IMR-90 (cell line): ENCODE measurements at regions not wholly inside any gene's neighbourhood (a gene's known extent, or its start where the extent isn't known, plus 50 kb on each side); places are given as distances from the start of the nearest gene placed in this dataset.

ENCODE experiments used
- ATAC-seq: fragments of 200-7000 bp; cut with Tn5 transposase; 2 replicates; pipeline ENCODE4 v1.9.1; 2020; ENCODE audit warnings: low read depth, mild to moderate bottlenecking, moderate library complexity
- BruUV-seq: library from RNA; stranded (reverse); fragments of 400-500 nt; replicated peaks from 2 replicates; lab custom pipeline; 2021; lab: Mats Ljungman, UMichigan
- CTCF ChIA-PET: fragments of 300-600 bp; formaldehyde crosslinking; extraction: SDS; loops from one replicate; lab custom pipeline; 2021; ENCODE audit warnings: antibody characterized with exemption; lab: Yijun Ruan, JAX
- POLR2A ChIA-PET: fragments of 300-600 bp; sonication (Branson Sonifier 250); formaldehyde crosslinking; loops from one replicate; lab custom pipeline; 2022; ENCODE audit warnings: antibody characterized with exemption; ENCODE audit not compliant: unreplicated experiment; lab: Charles Lee
- DNase-seq: peaks from one replicate; pipeline ENCODE4 v3.0.0; 2013
- H2AFZ ChIP-seq: replicated peaks from 2 replicates; pipeline ENCODE3; 2013; ENCODE audit warnings: low read length, mild to moderate bottlenecking; ENCODE audit not compliant: poor library complexity
- H2AK5ac ChIP-seq: 2 replicates; pipeline ENCODE4 v1.6.1; 2013; ENCODE audit warnings: low read depth, low read length, inconsistent platforms
- H2AK9ac ChIP-seq: replicated peaks from 2 replicates; pipeline ENCODE3; 2013; ENCODE audit warnings: mild to moderate bottlenecking, low read depth, low read length, moderate library complexity; ENCODE audit not compliant: poor library complexity
- H2BK120ac ChIP-seq: 2 replicates; pipeline ENCODE4 v1.6.1; 2013; ENCODE audit warnings: low read depth, low read length, inconsistent platforms
- H2BK15ac ChIP-seq: 3 replicates; pipeline ENCODE4 v1.6.1; 2013; ENCODE audit warnings: low read depth, low read length, inconsistent platforms
- H2BK20ac ChIP-seq: 2 replicates; pipeline ENCODE4 v1.6.1; 2013; ENCODE audit warnings: low read depth, mild to moderate bottlenecking, inconsistent platforms, low read length, moderate library complexity
- H2BK5ac ChIP-seq: 2 replicates; pipeline ENCODE4 v1.6.1; 2013; ENCODE audit warnings: mild to moderate bottlenecking, low read depth, low read length, inconsistent platforms; ENCODE audit not compliant: poor library complexity, severe bottlenecking
- H3K14ac ChIP-seq: replicated peaks from 2 replicates; pipeline ENCODE4 v1.6.1; 2013; ENCODE audit warnings: low read depth, low read length, inconsistent platforms
- H3K18ac ChIP-seq: 2 replicates; pipeline ENCODE4 v1.6.1; 2013; ENCODE audit warnings: low read depth, low read length, control low read depth
- H3K23ac ChIP-seq: 2 replicates; pipeline ENCODE4 v1.6.1; 2013; ENCODE audit warnings: low read depth, low read length, inconsistent platforms
- H3K27ac ChIP-seq: 2 replicates; pipeline ENCODE4 v1.5.1; 2013; ENCODE audit warnings: mild to moderate bottlenecking, control low read depth, low read length; ENCODE audit not compliant: insufficient read depth
- H3K27me3 ChIP-seq: 2 replicates; pipeline ENCODE4 v1.6.1; 2013; ENCODE audit warnings: low read length; ENCODE audit not compliant: control insufficient read depth, insufficient read depth
- H3K36me3 ChIP-seq: 2 replicates; pipeline ENCODE4 v1.6.1; 2013; ENCODE audit warnings: low read length, mixed read lengths; ENCODE audit not compliant: control insufficient read depth, insufficient read depth
- H3K4ac ChIP-seq: 2 replicates; pipeline ENCODE4 v1.6.1; 2013; ENCODE audit warnings: low read depth, low read length, inconsistent platforms
- H3K4me1 ChIP-seq: 2 replicates; pipeline ENCODE4 v1.6.1; 2013; ENCODE audit warnings: low read length, mixed read lengths; ENCODE audit not compliant: control insufficient read depth, insufficient read depth
- H3K4me2 ChIP-seq: 2 replicates; pipeline ENCODE4 v1.6.1; 2013; ENCODE audit warnings: low read depth, mild to moderate bottlenecking, control low read depth, low read length, moderate library complexity
- H3K4me3 ChIP-seq: 2 replicates; pipeline ENCODE4 v1.5.1; 2013; ENCODE audit warnings: low read depth, mild to moderate bottlenecking, control low read depth, low read length, moderate library complexity; ENCODE audit not compliant: insufficient read depth
- H3K56ac ChIP-seq: 2 replicates; pipeline ENCODE4 v1.6.1; 2013; ENCODE audit warnings: low read length, inconsistent platforms; ENCODE audit not compliant: insufficient read depth; ENCODE audit errors: extremely low read depth
- H3K79me1 ChIP-seq, 2 experiments: 2 replicates each; pipeline ENCODE4 v1.6.1; 2013; ENCODE audit warnings: low read length in 2 of 2, inconsistent platforms in 1 of 2, low read depth in 1 of 2
- H3K9ac ChIP-seq: 2 replicates; pipeline ENCODE4 v1.6.1; 2013; ENCODE audit warnings: low read depth, low read length, control low read depth
- H3K9me1 ChIP-seq: 2 replicates; pipeline ENCODE4 v1.6.1; 2013; ENCODE audit warnings: low read length, inconsistent platforms; ENCODE audit not compliant: insufficient read depth
- H3K9me3 ChIP-seq: 2 replicates; pipeline ENCODE4 v1.6.1; 2013; ENCODE audit warnings: low read length; ENCODE audit not compliant: control insufficient read depth, insufficient read depth
- H4K20me1 ChIP-seq: 2 replicates; pipeline ENCODE4 v1.6.1; 2013; ENCODE audit warnings: low read length, inconsistent platforms; ENCODE audit not compliant: insufficient read depth
- H4K5ac ChIP-seq: 2 replicates; pipeline ENCODE4 v1.6.1; 2013; ENCODE audit warnings: mild to moderate bottlenecking, low read depth, low read length, control low read depth
- H4K8ac ChIP-seq, 2 experiments: 2 replicates each; pipeline ENCODE4 v1.6.1; 2013; ENCODE audit warnings: low read depth in 2 of 2, low read length in 2 of 2, control low read depth in 1 of 2, inconsistent platforms in 1 of 2
- H4K91ac ChIP-seq: 2 replicates; pipeline ENCODE4 v1.6.1; 2013; ENCODE audit warnings: low read depth, low read length, inconsistent platforms; ENCODE audit not compliant: insufficient read depth
- BHLHE40 ChIP-seq: fragments of 150-350 bp; IDR thresholded peaks from 2 replicates; pipeline ENCODE4 v1.6.1; 2016; ENCODE audit warnings: mild to moderate bottlenecking, low read depth, low read length
- CEBPB ChIP-seq: IDR thresholded peaks from 2 replicates; pipeline ENCODE4 v1.6.1; 2012; ENCODE audit warnings: low read depth, low read length, improper control_type of control experiment
- CHD1 ChIP-seq: IDR thresholded peaks from 2 replicates; pipeline ENCODE4 v1.6.1; 2012; ENCODE audit warnings: low read depth, low read length, improper control_type of control experiment
- FOS ChIP-seq: fragments of 150-350 bp; IDR thresholded peaks from 2 replicates; pipeline ENCODE4 v1.6.1; 2016; ENCODE audit warnings: low read depth, low read length
- MAFK ChIP-seq: IDR thresholded peaks from 2 replicates; pipeline ENCODE4 v1.6.1; 2012; ENCODE audit warnings: low read depth, low read length, improper control_type of control experiment
- MXI1 ChIP-seq: IDR thresholded peaks from 2 replicates; pipeline ENCODE4 v1.6.1; 2012; ENCODE audit warnings: low read depth, mild to moderate bottlenecking, low read length, moderate library complexity, borderline replicate concordance
- NFE2L2 ChIP-seq: fragments of 150-350 bp; IDR thresholded peaks from 2 replicates; pipeline ENCODE4 v1.6.1; 2016; ENCODE audit warnings: low read depth, mild to moderate bottlenecking, low read length
- POLR2A ChIP-seq: IDR thresholded peaks from 2 replicates; pipeline ENCODE4 v1.6.1; 2012; ENCODE audit warnings: mild to moderate bottlenecking, low read depth, low read length
- RCOR1 ChIP-seq: IDR thresholded peaks from 2 replicates; pipeline ENCODE4 v1.6.1; 2012; ENCODE audit warnings: mild to moderate bottlenecking, low read length, improper control_type of control experiment; ENCODE audit not compliant: insufficient replicate concordance
- RFX5 ChIP-seq: IDR thresholded peaks from 2 replicates; pipeline ENCODE4 v1.8.0; 2012; ENCODE audit warnings: low read depth, mild to moderate bottlenecking, low read length, moderate library complexity
- SMC3 ChIP-seq: fragments of 150-350 bp; IDR thresholded peaks from 2 replicates; pipeline ENCODE4 v1.6.1; 2016; ENCODE audit warnings: low read depth, mild to moderate bottlenecking, antibody characterized with exemption, low read length, moderate library complexity
- USF2 ChIP-seq: fragments of 150-350 bp; IDR thresholded peaks from 2 replicates; pipeline ENCODE4 v1.6.1; 2017; ENCODE audit warnings: mild to moderate bottlenecking, antibody characterized with exemption, low read length, low read depth
- WGBS, 2 experiments: methylation state at CpG; one replicate each; pipeline versions ENCODE4 v1.1.5 to v1.1.7; 2013; ENCODE audit warnings: missing lambda C conversion rate in 2 of 2; ENCODE audit not compliant: insufficient read length in 1 of 2; ENCODE audit errors: extremely low coverage in 2 of 2; 5-methylcytosine and 5-hydroxymethylcytosine counted together
- dilution Hi-C: fragments of 300-500 bp; cut with HindIII; formaldehyde crosslinking; loops from one replicate; pipeline ENCODE4 v1.14.3; 2018; ENCODE audit warnings: low sequenced_read_pairs; ENCODE audit not compliant: unreplicated experiment
- in situ Hi-C: fragments of 300-500 bp; cut with MboI; formaldehyde crosslinking; loops from 3 replicates; pipeline ENCODE4 v1.14.3; 2019; ENCODE audit warnings: low sequenced_read_pairs, inconsistent platforms, mixed read lengths
- intact Hi-C: fragments of 100-400 bp; cut with micrococcal nuclease; formaldehyde crosslinking; loops from 2 replicates; pipeline ENCODE4 v1.10.0; 2022
- TF ChIP-seq, protein P1 (sequence below): fragments of 150-350 bp; IDR thresholded peaks from 2 replicates; pipeline ENCODE4 v1.6.1; 2016; ENCODE audit warnings: low read depth, mild to moderate bottlenecking, low read length, moderate library complexity, borderline replicate concordance
- TF ChIP-seq, protein P2 (sequence below): conservative IDR thresholded peaks from 2 replicates; pipeline ENCODE4 v1.5.1; 2012; ENCODE audit warnings: mild to moderate bottlenecking, low read depth, low read length, improper control_type of control experiment

GRCh38 chr14:94706133-94706532 lies 63.8 kb downstream of the GSC start:
- Histone ChIP-seq H4K5ac (no peak overlapping the region), H3K27ac (no peak overlapping the region), H4K91ac (no peak overlapping the region), H3K9me1 (no peaks in the 10 kb centered on the region), H2BK20ac (no peak overlapping the region), H3K4ac (no peak overlapping the region), H2BK5ac (no peak overlapping the region), H3K56ac (no peak overlapping the region), H2BK15ac (no peak overlapping the region), H2AK5ac (no peak overlapping the region), H3K9me3 (no peaks in the 10 kb centered on the region), H3K18ac (no peak overlapping the region), H3K27me3 (0 out of 2 replicates have a peak, but pooled peaks cover 2% of the 10 kb centered on the region), H4K8ac (no peak overlapping the region), H2AK9ac (no peak overlapping the region), H4K20me1 (no peaks in the 10 kb centered on the region), H2AFZ (no peak overlapping the region), H3K79me1 (no peaks in the 10 kb centered on the region), H3K4me1 (no peaks in the 10 kb centered on the region), H3K4me3 (no peak overlapping the region), H3K23ac (no peak overlapping the region), H3K9ac (no peak overlapping the region), H3K14ac (no peak overlapping the region), H2BK120ac (no peak overlapping the region), H3K4me2 (no peak overlapping the region), H3K36me3 (no peaks in the 10 kb centered on the region)
- intact Hi-C loops = no loop called here
- TF ChIP-seq RFX5 (no peak), POLR2A (no peak), MAFK (no peak), NFE2L2 (no peak), FOS (no peak), RCOR1 (no peak), CHD1 (no peak), BHLHE40 (no peak), USF2 (no peak), CEBPB (no peak), SMC3 (no peak), MXI1 (no peak)
- TF ChIP-seq, protein P1, sequence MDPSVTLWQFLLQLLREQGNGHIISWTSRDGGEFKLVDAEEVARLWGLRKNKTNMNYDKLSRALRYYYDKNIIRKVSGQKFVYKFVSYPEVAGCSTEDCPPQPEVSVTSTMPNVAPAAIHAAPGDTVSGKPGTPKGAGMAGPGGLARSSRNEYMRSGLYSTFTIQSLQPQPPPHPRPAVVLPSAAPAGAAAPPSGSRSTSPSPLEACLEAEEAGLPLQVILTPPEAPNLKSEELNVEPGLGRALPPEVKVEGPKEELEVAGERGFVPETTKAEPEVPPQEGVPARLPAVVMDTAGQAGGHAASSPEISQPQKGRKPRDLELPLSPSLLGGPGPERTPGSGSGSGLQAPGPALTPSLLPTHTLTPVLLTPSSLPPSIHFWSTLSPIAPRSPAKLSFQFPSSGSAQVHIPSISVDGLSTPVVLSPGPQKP = no peak
- TF ChIP-seq, protein P2, sequence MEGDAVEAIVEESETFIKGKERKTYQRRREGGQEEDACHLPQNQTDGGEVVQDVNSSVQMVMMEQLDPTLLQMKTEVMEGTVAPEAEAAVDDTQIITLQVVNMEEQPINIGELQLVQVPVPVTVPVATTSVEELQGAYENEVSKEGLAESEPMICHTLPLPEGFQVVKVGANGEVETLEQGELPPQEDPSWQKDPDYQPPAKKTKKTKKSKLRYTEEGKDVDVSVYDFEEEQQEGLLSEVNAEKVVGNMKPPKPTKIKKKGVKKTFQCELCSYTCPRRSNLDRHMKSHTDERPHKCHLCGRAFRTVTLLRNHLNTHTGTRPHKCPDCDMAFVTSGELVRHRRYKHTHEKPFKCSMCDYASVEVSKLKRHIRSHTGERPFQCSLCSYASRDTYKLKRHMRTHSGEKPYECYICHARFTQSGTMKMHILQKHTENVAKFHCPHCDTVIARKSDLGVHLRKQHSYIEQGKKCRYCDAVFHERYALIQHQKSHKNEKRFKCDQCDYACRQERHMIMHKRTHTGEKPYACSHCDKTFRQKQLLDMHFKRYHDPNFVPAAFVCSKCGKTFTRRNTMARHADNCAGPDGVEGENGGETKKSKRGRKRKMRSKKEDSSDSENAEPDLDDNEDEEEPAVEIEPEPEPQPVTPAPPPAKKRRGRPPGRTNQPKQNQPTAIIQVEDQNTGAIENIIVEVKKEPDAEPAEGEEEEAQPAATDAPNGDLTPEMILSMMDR = no peak
- DNase-seq (no peak), ATAC-seq (no peak)
- dilution Hi-C loops = no loop called here
- ChIA-PET POLR2A (no interaction called here), CTCF (no interaction called here)
- WGBS, 2 experiments = 53% methylated on average over 3 of the region's 6 CpGs; no CpG with 5 or more reads in 1 of the 2 experiments
- BruUV-seq = no TSS peak
- in situ Hi-C loops = no loop called here
